SU-DHL-6 (cell line): ENCODE measurements at regions not wholly inside any gene's neighbourhood (a gene's known extent, or its start where the extent isn't known, plus 50 kb on each side); places are given as distances from the start of the nearest gene placed in this dataset.

Source experiments
- CTCF ChIP-seq: fragments of 200-600 bp; sonication (generic); IDR thresholded peaks from one replicate; pipeline ENCODE4 v1.5.1; 2017; ENCODE audit warnings: antibody characterized with exemption, mild to moderate bottlenecking, low read length, moderate library complexity; ENCODE audit not compliant: insufficient read depth, poor library complexity, severe bottlenecking
- EZH2phosphoT487 ChIP-seq: fragments of 200-600 bp; sonication (generic), shearing (Covaris generic); conservative IDR thresholded peaks from 2 replicates; pipeline ENCODE4 v1.6.1; 2018; ENCODE audit warnings: mild to moderate bottlenecking, antibody characterized with exemption, low read length, moderate library complexity, mixed read lengths

- TF ChIP-seq CTCF (no peak), EZH2phosphoT487 (no peak)
Measured at GRCh38 chr2:133713049-133713580, 144.9 kb upstream of the NCKAP5 start.
